ENCODE measurements at regions not wholly inside any gene's neighbourhood (a gene's known extent, or its start where the extent isn't known, plus 50 kb on each side); places are given as distances from the start of the nearest gene placed in this dataset.
A peak's percentile ranks its signal among the peaks of the same experiment; 100 is the strongest.

DNA sequence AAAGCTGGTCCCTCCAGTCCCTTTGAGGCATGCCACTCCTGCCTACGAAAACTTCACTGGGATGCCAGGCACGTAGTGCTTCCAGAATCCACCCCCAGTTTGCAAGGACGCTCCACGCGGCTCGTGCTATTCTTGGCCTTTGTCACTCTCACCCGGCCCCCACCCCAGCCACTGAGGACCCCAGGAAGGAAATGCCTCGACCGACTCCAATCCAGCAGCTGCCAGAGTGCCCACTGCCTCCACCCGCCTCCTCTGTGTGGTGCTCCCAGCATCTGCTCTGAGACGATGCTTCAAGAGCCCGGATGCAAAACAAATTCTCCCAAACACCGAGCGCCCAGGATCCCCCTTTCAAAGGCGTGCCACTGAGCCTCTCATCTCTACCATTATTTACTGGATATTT lies 123.9 kb downstream of the RFLNA start:
- TF ChIP-seq, protein P1, sequence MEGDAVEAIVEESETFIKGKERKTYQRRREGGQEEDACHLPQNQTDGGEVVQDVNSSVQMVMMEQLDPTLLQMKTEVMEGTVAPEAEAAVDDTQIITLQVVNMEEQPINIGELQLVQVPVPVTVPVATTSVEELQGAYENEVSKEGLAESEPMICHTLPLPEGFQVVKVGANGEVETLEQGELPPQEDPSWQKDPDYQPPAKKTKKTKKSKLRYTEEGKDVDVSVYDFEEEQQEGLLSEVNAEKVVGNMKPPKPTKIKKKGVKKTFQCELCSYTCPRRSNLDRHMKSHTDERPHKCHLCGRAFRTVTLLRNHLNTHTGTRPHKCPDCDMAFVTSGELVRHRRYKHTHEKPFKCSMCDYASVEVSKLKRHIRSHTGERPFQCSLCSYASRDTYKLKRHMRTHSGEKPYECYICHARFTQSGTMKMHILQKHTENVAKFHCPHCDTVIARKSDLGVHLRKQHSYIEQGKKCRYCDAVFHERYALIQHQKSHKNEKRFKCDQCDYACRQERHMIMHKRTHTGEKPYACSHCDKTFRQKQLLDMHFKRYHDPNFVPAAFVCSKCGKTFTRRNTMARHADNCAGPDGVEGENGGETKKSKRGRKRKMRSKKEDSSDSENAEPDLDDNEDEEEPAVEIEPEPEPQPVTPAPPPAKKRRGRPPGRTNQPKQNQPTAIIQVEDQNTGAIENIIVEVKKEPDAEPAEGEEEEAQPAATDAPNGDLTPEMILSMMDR (IDR thresholded peaks at IDR 0.05; ENCODE audit: low read depth, low read length): no peak
- no peak overlapping the region for H3K4me3 ChIP-seq (replicated peaks in 1 of 2; ENCODE audit: low read depth in 2 of 2, low read length in 2 of 2)
- DNase-seq (ENCODE audit: low read depth in 2 of 2): no peak

DNA sequence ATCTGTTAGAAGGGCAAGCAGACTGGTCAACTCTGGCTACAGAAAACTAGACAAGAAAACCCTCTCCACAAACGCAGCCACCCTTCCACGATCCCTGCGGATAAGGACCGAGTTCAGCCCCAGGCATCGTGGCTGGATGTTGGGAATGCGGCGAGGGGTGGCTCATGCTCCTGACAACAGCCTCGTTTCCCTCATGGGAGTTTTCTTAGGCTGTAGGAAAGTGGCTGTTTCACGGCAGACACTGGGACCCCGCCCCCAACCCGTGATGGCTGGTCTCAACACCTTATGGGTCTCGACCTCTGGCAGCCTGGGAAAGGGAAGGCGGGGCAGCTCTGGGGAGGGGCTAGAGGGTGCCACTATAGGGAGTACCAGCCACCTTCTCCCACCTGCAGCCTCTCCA lies 123.3 kb downstream of the RFLNA start:
- DNase-seq (ENCODE audit: low read depth in 2 of 2): no peak
- TF ChIP-seq, protein P1 (IDR thresholded peaks at IDR 0.05; ENCODE audit: low read depth, low read length): no peak
- H3K4me3 ChIP-seq (replicated peaks in 1 of 2; ENCODE audit: low read depth in 2 of 2, low read length in 2 of 2): no peak overlapping the region

DNA sequence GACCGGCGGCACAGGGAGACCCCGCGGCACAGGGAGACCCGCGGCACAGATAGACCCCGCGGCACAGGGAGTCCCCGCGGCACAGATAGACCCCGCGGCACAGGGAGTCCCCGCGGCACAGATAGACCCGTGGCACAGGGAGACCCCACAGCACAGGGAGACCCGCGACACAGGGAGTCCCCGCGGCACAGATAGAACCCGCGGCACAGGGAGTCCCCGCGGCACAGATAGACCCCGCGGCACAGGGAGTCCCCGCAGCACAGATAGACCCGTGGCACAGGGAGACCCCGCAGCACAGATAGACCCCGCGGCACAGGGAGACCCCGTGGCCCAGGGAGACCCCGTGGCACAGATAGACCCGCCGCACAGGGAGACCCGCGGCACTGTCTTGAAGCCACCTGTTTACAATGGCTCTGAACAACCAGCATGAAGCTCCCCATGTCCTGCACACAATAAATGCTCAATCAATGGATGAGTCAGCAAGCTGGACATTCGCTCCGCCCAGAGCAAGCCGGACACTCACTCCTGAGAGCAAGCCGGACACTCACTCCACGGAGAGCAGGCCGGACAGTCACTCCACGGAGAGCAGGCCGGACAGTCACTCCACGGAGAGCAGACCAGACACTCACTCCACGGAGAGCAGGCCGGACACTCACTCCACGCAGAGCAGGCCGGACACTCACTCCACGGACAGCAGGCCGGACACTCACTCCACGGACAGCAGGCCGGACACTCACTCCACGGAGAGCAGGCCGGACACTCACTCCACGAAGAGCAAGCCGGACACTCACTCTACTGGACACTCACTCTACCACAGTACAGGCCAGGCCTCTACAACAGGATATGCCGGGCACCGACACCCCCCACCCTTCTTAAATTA lies 121.9 kb downstream of the RFLNA start:
- TF ChIP-seq, protein P1 (IDR thresholded peaks at IDR 0.05; ENCODE audit: low read depth, low read length): no peak
- no peak overlapping the region for H3K4me3 ChIP-seq (replicated peaks in 1 of 2; ENCODE audit: low read depth in 2 of 2, low read length in 2 of 2)
- peak in 1 of 2 donors; percentile 53 for DNase-seq (ENCODE audit: low read depth in 2 of 2)

DNA sequence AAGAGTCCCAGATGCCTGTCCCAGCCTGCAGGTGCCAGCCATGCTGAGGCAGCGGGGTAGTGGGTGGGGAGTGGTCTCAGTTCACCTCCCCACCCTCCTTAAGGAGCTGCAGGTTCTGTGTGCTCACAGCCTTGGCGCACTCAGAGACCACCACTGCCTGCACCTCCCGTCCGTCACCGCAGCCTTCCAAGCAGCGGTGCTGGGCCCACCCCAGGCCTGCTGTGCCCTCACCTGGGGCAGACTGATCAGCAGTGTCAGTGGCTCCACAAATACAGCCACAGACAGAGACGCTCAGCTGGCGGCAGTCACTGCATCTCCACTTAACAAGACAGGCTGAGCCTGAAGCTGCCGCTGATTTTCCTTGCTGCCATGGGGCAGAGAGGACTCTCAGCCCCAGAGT lies 120.2 kb downstream of the RFLNA start:
- no peak for DNase-seq (ENCODE audit: low read depth in 2 of 2)
- TF ChIP-seq, protein P1 (IDR thresholded peaks at IDR 0.05; ENCODE audit: low read depth, low read length): no peak
- no peak overlapping the region for H3K4me3 ChIP-seq (replicated peaks in 1 of 2; ENCODE audit: low read depth in 2 of 2, low read length in 2 of 2)

DNA sequence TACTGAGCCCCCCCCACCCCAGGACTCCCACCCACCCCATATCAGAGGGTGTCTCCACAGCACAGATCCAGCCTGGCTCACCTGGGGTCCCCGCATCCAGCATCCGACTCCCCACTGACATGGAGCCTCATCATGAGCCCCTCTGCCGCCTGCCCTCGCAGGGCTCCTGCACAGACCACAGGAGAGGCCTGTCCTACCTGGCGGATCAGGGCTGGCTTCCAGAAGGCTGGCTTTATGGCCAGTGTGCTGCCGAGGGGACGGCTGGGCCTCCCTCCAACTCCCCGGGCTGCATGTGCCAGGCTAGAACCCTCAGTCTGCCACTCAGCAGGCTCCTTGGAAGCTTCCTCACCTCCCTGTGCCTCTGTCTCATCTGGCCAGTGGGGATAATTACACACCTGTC lies 119.0 kb downstream of the RFLNA start:
- no peak overlapping the region for H3K4me3 ChIP-seq (replicated peaks in 1 of 2; ENCODE audit: low read depth in 2 of 2, low read length in 2 of 2)
- DNase-seq (ENCODE audit: low read depth in 2 of 2): no peak
- TF ChIP-seq, protein P1 (IDR thresholded peaks at IDR 0.05; ENCODE audit: low read depth, low read length): no peak

DNA sequence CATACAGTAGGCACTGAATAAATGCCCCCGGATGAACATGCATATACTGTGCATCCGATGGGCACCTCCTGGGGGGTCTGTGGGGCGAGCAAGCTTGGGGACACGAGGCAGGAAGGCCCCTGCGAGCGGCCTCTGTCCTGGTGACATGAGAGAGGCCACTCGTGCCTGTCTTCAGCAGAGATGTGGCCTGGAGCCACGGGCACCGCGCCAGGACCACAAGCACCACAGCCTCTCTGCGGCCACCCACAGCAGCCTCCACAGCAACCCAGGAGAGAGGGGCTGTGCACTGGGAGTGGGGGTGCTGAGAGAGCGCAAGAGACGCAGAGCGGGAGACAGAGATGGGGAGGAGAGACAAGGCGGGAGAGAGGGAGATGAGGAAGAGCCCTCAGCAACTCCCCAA lies 118.5 kb downstream of the RFLNA start:
- peak in 1 of 2 donors; percentile 22 for DNase-seq (ENCODE audit: low read depth in 2 of 2)
- no peak overlapping the region for H3K4me3 ChIP-seq (replicated peaks in 1 of 2; ENCODE audit: low read depth in 2 of 2, low read length in 2 of 2)
- TF ChIP-seq, protein P1 (IDR thresholded peaks at IDR 0.05; ENCODE audit: low read depth, low read length): no peak
